Omental fat pad (tissue), 3 donors: ENCODE measurements at regions not wholly inside any gene's neighbourhood (a gene's known extent, or its start where the extent isn't known, plus 50 kb on each side); places are given as distances from the start of the nearest gene placed in this dataset.

Source experiments
- ATAC-seq: fragments of 150-250 bp; one replicate; pipeline ENCODE4 v1.9.1; 2016; ENCODE audit warnings: mild to moderate bottlenecking, moderate library complexity; ENCODE audit not compliant: low FRiP score
- DNase-seq: peaks from one replicate; pipeline ENCODE4 v3.0.0-alpha.2; 2019; ENCODE audit warnings: low spot score
- TF ChIP-seq, protein P1 (sequence below), 3 donors: fragments of 450-650 bp; IDR thresholded peaks; one replicate each; pipeline ENCODE4 v1.5.1; 2016 to 2017; ENCODE audit warnings: antibody characterized with exemption in 3 of 3, mild to moderate bottlenecking in 3 of 3, moderate library complexity in 2 of 3

- ATAC-seq (no peak), DNase-seq (no peak)
- TF ChIP-seq, protein P1, sequence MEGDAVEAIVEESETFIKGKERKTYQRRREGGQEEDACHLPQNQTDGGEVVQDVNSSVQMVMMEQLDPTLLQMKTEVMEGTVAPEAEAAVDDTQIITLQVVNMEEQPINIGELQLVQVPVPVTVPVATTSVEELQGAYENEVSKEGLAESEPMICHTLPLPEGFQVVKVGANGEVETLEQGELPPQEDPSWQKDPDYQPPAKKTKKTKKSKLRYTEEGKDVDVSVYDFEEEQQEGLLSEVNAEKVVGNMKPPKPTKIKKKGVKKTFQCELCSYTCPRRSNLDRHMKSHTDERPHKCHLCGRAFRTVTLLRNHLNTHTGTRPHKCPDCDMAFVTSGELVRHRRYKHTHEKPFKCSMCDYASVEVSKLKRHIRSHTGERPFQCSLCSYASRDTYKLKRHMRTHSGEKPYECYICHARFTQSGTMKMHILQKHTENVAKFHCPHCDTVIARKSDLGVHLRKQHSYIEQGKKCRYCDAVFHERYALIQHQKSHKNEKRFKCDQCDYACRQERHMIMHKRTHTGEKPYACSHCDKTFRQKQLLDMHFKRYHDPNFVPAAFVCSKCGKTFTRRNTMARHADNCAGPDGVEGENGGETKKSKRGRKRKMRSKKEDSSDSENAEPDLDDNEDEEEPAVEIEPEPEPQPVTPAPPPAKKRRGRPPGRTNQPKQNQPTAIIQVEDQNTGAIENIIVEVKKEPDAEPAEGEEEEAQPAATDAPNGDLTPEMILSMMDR (IDR thresholded peaks at IDR 0.05) = no peak
Observed at GRCh38 chr1:58409336-58409735, 137.2 kb downstream of the OMA1 start.

- ATAC-seq (no peak), DNase-seq (no peak)
- TF ChIP-seq, protein P1 (IDR thresholded peaks at IDR 0.05) = no peak
Observed at GRCh38 chr1:58406301-58407071, 140.0 kb downstream of the OMA1 start.

DNA sequence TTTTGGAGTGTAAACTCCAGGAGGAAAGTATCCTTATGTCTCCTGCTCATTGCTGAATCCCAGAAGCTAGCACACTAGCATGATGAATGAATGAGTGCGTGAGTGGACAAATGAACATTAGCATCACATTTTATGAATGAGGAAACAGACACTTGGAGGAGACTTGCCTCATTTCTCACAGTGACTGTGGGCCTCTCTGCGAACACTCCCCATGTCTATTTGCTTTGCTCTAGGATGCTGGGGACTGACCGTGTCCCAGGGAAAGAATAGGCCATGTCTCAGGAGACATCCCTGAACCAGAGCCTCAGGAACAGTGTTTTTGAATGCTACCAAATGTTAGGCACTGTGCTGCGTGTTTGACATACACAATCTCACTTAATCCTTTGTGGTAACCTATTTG is 140.9 kb downstream of the OMA1 start:
- no peak for DNase-seq
- TF ChIP-seq, protein P1 (IDR thresholded peaks at IDR 0.05) = no peak
- ATAC-seq = no peak

DNA sequence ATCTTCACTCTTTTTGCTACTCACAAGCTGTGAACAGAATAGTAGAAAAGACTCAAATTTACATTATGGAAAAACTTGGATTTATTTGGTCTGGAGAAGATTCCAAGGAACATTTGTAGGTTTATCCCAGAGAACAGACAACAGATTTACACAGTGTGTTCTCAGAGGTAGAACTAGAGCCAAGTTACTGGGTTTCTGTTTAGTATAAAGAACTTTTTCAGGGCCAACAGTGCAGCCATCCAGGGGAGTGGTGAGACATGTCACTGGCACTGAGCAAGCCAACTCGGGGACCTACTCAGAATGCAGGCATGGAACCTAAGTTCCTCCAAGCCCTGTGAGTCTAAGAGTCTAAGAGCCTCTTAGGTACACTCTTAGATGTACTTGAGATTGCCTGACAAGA is 142.6 kb downstream of the OMA1 start:
- DNase-seq (no peak), ATAC-seq (no peak)
- TF ChIP-seq, protein P1 (IDR thresholded peaks at IDR 0.05) = no peak

DNA sequence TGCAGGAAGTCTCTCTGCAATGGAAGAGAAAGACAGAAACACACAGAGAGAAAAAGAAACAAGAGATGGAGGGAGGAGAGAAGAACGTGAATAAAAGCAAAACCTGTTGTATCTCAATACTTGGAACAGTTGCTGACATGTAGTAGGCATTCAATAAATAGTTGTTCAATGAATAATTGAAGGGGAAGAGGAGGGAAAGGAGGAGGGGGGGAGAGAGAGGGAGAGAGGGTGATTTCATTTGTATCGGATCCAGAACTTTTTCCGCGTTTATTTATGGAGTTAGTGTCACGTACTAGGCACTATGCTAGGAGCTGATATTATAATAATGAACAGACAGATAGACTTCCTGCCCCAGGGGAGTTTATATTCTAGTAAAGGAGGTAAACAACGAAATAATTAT is 144.1 kb downstream of the OMA1 start:
- no peak for ATAC-seq
- TF ChIP-seq, protein P1 (IDR thresholded peaks at IDR 0.05) = no peak

DNA sequence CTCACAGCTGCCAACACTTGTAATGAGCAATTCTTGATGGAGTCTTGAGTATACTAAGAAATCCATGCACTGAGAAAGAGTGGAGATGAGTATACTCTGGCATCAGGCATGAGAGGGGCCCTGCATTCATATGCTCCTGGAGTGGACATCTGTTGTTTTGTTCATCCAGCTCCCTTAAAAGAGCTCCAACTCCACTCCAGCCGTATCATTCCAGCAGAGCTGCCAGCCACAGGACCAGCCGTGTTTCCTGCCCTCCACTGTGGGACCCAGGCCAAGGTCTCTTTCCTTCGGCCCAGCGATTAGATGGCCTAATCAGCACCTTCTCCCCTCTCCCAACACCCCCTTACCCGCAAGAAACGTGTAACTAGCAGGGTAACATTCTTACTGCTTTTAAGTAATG is 144.5 kb downstream of the OMA1 start:
- ATAC-seq (no peak), DNase-seq (no peak)
- TF ChIP-seq, protein P1 (IDR thresholded peaks at IDR 0.05) = no peak

More for the DNA sequence above, 144.1 kb downstream of the OMA1 start:
- DNase-seq = no peak

GRCh38 chr1:58399176-58399575 is 147.3 kb downstream of the OMA1 start:
- DNase-seq = no peak
- no peak for ATAC-seq
- TF ChIP-seq, protein P1 (IDR thresholded peaks at IDR 0.05) = no peak
